Heart left ventricle (tissue), 13 donors: ENCODE measurements at regions not wholly inside any gene's neighbourhood (a gene's known extent, or its start where the extent isn't known, plus 50 kb on each side); places are given as distances from the start of the nearest gene placed in this dataset.

Source experiments
- CTCF ChIP-seq, 12 donors: fragments of 200-600 bp; sonication (generic) in 4 of 12; IDR thresholded peaks; one replicate each; pipeline versions ENCODE4 v1.5.0 to v1.8.0; 2018 to 2022; ENCODE audit warnings: antibody characterized with exemption in 12 of 12, mild to moderate bottlenecking in 5 of 12
- POLR2A ChIP-seq, 2 donors: fragments of 450-650 bp; IDR thresholded peaks; one replicate each; pipeline ENCODE4 v1.6.1; 2017; ENCODE audit warnings: antibody characterized with exemption in 2 of 2, mild to moderate bottlenecking in 2 of 2, moderate library complexity in 2 of 2
- donor health status: ischemic (EF 13 %, LVEDD 7.1; RV severe dilation, severe dysfunction).
- donor health status: DM: no; HTN: yes; CAD: no.
- donor health status: DM: no; HTN: no; CAD: no.
- donor health status: ischemic (EF 25% LVEDD 6.9; RV normal size, moderate dysfunction).
- donor health status: ischemic (EF 25% LVEDD 5.7; RV mildly dilated, moderate dysfunction).
- donor health status: ischemic (EF 35%, LVEDD 5.7; RV mildly dilated, moderate dysfunction).
- donor health status: nonischemic (EF 11% LVEDD 7.7; RV severe dilation, severe dysfunction).
- donor health status: DM: yes; HTN: yes; CAD: no.
- donor health status: PGD.
- donor health status: ischemic (EF 29% LVEDD 5.4; RV normal size, mild dysfunction).
- donor health status: nonischemic (EF 23%, LVEDD 6.1; RV moderate dilation, normal function).

- TF ChIP-seq POLR2A (IDR thresholded peaks at IDR 0.05) (no peak), CTCF (IDR thresholded peaks at IDR 0.05) (no peak)
Measured at GRCh38 chr6:25018568-25018954, 82.8 kb upstream of the RIPOR2 start.
